Kidney (tissue), 13 donors: ENCODE measurements at regions not wholly inside any gene's neighbourhood (a gene's known extent, or its start where the extent isn't known, plus 50 kb on each side); places are given as distances from the start of the nearest gene placed in this dataset.

Source experiments
- DNase-seq, 5 donors: peaks; one replicate each; pipeline ENCODE4 v3.0.0-alpha.2; 2013 to 2020
- FAIRE-seq: peaks from 2 replicates; lab custom pipeline; 2012; peaks lifted over from hg19 to GRCh38; lab: Jason Lieb, UNC
- H3K27ac ChIP-seq, 2 donors: one replicate each; pipeline ENCODE4 v1.7.0; 2013; ENCODE audit warnings: low read depth in 2 of 2, low read length in 2 of 2, inconsistent platforms in 1 of 2
- H3K27me3 ChIP-seq: one replicate; pipeline ENCODE4 v1.7.1; 2013; ENCODE audit warnings: low read length, inconsistent platforms; ENCODE audit not compliant: control insufficient read depth, insufficient read depth
- H3K36me3 ChIP-seq, 3 donors: one replicate each; pipeline versions ENCODE4 v1.7.0 to v1.7.1; 2013; ENCODE audit warnings: low read length in 3 of 3, control low read depth in 1 of 3, inconsistent platforms in 1 of 3; ENCODE audit not compliant: insufficient read depth in 3 of 3, control insufficient read depth in 2 of 3
- H3K4me1 ChIP-seq, 3 donors: one replicate each; pipeline versions ENCODE4 v1.7.0 to v1.7.1; 2013; ENCODE audit warnings: low read length in 3 of 3, inconsistent platforms in 1 of 3, low read depth in 1 of 3; ENCODE audit not compliant: control insufficient read depth in 2 of 3, insufficient read depth in 2 of 3
- H3K4me3 ChIP-seq, 3 donors: one replicate each; pipeline versions ENCODE4 v1.7.0 to v1.8.1; 2013; ENCODE audit warnings: low read length in 3 of 3, control low read depth in 1 of 3, inconsistent platforms in 1 of 3
- H3K9ac ChIP-seq, 3 donors: one replicate each; pipeline versions ENCODE4 v1.7.0 to v1.7.1; 2013; ENCODE audit warnings: low read length in 3 of 3, control low read depth in 1 of 3, inconsistent platforms in 1 of 3
- H3K9me3 ChIP-seq, 3 donors: one replicate each; pipeline versions ENCODE4 v1.7.0 to v1.7.1; 2013; ENCODE audit warnings: low read length in 3 of 3, control low read depth in 1 of 3, inconsistent platforms in 1 of 3; ENCODE audit not compliant: control insufficient read depth in 2 of 3, insufficient read depth in 1 of 3
- CTCF ChIP-seq: IDR thresholded peaks from 3 replicates; pipeline ENCODE4 v1.5.1; 2012; ENCODE audit warnings: mild to moderate bottlenecking, moderate library complexity, borderline replicate concordance; ENCODE audit not compliant: insufficient read depth; ENCODE audit errors: extremely low read depth
- intact Hi-C: fragments of 100-400 bp; cut with DNase I; formaldehyde crosslinking; loops from one replicate; pipeline ENCODE4 v1.11.1; 2022
- donor health status: control.
- donor health status: control.
- donor health status: control.
- donor health status: control.
- donor health status: control.
- donor health status: DM: yes; HTN: yes; CAD: no.
- donor health status: Normal renal cell carcinoma (clear cell type).

GRCh38 chr6:8608737-8609136, 173.4 kb upstream of the SLC35B3 start:
- Histone ChIP-seq H3K9ac (no peak overlapping the region), H3K4me1 (no peaks in the 10 kb centered on the region), H3K36me3 (no peaks in the 10 kb centered on the region), H3K9me3 (no peaks in the 10 kb centered on the region), H3K4me3 (no peak overlapping the region), H3K27ac (no peak overlapping the region), H3K27me3 (no peaks in the 10 kb centered on the region)
- TF ChIP-seq CTCF = no peak
- DNase-seq = no peak
- intact Hi-C loops = no loop called here
- no peak for FAIRE-seq

GRCh38 chr6:8589941-8590729, 154.8 kb upstream of the SLC35B3 start:
- Histone ChIP-seq H3K4me3 (no peak overlapping the region), H3K9me3 (peaks cover 0 to 14% (median 0%) of the 10 kb centered on the region in 3 donors), H3K36me3 (no peaks in the 10 kb centered on the region), H3K9ac (no peak overlapping the region), H3K4me1 (no peaks in the 10 kb centered on the region), H3K27me3 (no peaks in the 10 kb centered on the region), H3K27ac (no peak overlapping the region)
- TF ChIP-seq CTCF = no peak
- DNase-seq (peak in 4 of 5 donors; percentile 29 to 67 (median 50)), FAIRE-seq (no peak)
- intact Hi-C loops = no loop called here

- DNase-seq (no peak), FAIRE-seq (no peak)
- Histone ChIP-seq H3K4me3 (no peak overlapping the region), H3K36me3 (no peaks in the 10 kb centered on the region), H3K4me1 (no peaks in the 10 kb centered on the region), H3K27me3 (no peaks in the 10 kb centered on the region), H3K9ac (no peak overlapping the region), H3K9me3 (peaks cover 0 to 8% (median 0%) of the 10 kb centered on the region in 3 donors), H3K27ac (no peak overlapping the region)
- intact Hi-C loops = no loop called here
- no peak for TF ChIP-seq CTCF
These were observed 152.8 kb upstream of the SLC35B3 start for GRCh38 chr6:8588176-8588575.
